Activated gamma-delta T cell (primary cell): ENCODE measurements at regions not wholly inside any gene's neighbourhood (a gene's known extent, or its start where the extent isn't known, plus 50 kb on each side); places are given as distances from the start of the nearest gene placed in this dataset.

Source experiments
- DNase-seq: peaks from one replicate; lab custom pipeline; 2025; lab: John Stamatoyannopoulos, UW

DNA sequence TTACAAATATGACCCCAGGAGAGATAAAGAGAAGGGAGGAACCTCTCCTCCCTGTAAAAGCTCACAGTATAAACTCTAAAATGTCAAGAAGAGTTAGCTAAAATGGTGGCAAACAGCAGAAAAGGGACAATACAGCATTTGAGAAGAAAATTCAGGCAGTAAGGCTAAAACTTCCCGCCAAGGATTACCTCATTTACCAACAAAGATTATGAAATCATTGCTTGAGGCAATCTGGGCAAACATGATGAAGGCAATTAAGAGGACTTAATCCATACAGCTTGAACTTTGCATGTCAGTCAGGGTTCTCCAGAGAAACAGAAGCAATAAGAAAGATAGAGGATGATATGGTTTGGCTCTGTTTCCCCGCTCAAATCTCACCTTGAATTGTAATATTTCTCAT lies 81.4 kb downstream of the CMPK2 start:
- DNase-seq, result no peak

DNA sequence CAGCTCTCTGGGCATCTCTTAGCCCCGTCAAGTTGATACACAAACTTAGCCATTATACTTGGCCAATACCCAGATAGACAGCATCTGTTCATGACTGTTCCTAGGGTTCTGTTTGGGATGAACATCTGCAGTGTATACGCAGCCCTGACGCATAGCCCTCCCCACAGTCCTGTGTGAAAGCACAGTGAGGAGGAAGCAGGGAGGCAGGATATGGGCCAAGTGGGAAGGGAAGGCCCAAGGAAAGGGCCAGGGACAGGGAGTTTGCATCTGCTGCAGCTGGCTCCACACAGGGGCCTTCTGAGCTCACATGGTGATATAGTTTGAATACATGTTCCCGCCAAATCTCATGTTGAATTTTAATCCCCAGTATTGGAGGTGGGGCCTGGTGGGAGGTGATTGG lies 80.2 kb downstream of the CMPK2 start:
- no peak for DNase-seq

DNA sequence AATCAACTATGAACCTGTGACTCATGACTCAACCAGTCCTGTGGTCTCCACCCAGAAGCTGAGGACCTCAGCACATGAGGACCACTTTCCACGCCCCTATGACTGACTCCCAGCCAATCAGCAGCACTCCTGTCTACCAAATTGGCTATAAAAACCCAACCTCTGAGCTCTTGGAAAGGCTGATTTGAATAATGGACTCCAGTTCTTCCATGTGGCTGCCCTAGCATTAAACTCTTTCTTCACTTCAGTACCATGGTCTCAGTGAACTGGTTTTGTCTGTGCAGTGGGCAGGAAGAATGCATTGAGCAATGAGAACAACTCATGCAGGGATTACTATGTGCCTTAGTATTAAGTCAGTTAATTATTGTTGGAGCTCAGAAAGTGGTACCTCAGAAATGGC lies 78.3 kb downstream of the CMPK2 start:
- no peak for DNase-seq

DNA sequence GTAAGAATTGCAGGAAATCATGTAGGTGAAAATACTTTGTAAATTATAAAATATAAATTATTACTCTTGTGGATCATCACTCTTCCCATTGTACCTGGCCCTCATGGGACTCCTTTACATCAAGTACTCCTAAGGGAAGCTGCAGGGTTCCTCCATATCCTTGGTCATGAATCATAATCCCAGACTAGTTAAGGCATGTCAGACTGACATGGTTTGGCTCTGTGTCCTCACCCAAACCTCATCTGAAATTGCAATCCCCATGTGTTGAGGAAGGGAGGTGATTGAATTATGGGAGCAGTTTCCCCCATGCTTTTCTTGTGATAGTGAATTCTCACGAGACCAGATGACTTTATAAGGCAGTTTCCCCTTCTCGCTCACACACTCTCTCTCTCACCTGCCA lies 77.1 kb downstream of the CMPK2 start:
- no peak for DNase-seq

DNA sequence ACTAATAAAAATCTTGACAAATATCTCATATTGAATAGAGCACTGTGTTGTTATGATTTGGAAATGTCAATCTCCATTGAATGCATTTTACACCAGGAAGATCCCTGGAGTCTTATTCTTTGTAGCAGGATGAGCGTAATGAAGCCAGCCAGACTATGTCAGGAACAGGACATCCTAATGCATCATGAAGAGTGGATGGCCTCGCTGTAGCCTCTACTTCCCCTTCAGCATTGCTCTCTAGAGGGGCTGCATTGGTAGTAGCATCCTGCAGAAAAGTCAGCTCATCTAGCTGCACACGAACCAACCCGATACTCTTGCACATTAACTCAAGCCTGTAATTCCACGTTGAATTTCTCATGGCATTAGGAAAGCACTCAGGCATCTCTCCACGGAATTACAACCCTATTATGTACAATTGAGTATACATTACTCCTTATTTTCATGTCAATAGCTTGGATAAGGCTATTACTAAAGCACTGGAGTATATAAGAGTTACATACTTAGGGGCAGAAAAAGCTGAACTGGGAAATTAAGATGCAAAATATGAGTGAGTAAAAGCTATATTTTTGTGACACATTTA lies 76.1 kb downstream of the CMPK2 start:
- no peak for DNase-seq

DNA sequence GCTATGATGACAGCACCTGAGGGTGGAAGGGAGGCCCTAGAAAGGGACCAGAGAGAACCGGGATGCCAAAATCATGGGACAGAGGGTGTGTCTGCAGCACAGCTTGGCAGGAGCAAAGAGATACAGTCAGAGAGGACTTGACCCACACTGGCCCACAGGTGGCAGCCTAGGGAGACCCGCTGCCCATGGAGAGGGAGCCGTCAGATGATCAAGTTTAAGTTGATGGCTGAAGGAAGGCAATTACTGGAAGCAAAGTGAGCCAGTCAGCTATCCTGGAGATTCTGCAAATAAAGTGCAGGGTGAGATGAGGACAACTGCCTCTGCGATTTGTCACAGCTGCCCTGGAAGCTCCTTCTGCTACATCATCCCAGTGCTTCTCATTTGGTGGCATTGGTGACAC lies 74.0 kb downstream of the CMPK2 start:
- no peak for DNase-seq

DNA sequence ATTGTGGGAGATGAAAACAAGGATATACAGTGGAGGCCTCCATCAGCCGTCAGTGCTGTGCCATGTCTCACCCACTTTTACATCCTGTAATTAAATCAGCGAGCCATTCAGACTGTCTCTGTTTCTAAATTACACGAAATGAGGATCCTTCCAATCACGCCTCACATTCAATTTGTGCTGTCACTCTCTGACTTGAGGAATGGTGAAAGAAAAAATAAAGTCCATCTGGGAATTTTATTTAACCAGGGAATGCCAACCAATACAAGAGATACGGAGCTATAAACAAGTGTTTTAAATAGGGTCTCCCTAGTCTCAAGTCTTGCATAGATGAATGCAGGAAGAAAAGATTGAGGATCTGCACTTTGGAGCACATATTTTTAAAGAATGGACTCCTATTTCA lies 72.8 kb downstream of the CMPK2 start:
- no peak for DNase-seq

DNA sequence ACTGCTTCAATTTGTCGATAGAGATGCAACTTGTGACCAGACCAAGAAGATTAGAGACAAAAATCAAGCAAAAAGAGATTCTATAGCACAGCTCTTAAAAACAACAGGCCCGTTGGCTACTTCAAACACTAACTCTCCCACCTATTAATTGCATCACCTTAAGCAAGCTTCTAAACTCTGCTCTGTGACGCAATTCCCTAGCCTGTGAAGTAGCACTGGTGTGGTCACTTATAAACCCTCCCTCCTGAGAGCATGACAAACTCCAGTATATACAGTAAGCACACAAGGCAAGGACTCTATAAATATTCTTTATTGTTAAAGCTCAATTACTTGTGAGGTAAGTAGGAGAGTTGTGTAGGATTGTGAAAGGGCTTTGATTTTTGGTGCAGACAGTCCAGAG lies 72.3 kb downstream of the CMPK2 start:
- no peak for DNase-seq

DNA sequence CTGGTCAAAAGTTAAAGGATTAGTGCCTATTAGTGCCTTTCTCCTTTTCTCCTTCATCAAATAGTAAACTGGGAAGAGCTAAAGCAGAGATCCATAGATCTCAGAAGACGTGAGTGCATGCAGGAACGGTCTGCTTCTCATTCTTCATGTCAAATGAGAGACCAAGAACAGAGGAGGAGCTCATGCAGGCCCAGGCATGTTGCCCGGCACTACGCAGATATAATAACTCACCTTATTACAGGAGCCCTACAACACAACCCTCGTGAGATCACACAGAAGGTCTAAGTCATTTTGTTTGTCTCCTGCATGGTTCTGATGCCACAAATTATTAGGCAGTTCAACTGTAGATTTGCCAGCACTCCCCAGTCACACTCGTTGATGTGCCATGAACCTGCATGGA lies 71.8 kb downstream of the CMPK2 start:
- DNase-seq, result no peak

DNA sequence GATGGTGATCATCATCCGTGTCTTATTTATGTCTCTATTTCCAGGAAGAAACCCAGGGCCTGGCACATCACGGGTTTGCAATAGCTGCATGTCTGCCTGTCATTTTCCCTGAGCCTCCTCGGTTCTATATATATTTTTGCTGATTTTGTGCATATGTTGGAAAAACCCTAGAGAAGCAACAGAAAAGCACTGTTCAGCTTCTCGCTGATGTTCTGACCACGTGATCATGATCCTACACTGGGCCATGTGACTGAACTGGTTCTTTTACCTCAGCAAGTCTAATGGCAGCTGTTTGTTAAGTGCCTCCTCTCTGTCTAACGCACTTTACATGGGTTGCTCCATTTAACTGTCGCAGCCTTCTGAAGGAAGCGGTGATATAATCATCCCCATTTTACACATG lies 71.3 kb downstream of the CMPK2 start:
- DNase-seq, result no peak
